HG03469 (cell line): ENCODE measurements at regions not wholly inside any gene's neighbourhood (a gene's known extent, or its start where the extent isn't known, plus 50 kb on each side); places are given as distances from the start of the nearest gene placed in this dataset.

Experiments
- ATAC-seq: cut with Tn5 transposase; IDR thresholded peaks from one replicate; pipeline ENCODE4 v1.9.1; 2021; ENCODE audit warnings: mild to moderate bottlenecking, moderate library complexity, moderate number of reproducible peaks; ENCODE audit not compliant: unreplicated experiment

DNA sequence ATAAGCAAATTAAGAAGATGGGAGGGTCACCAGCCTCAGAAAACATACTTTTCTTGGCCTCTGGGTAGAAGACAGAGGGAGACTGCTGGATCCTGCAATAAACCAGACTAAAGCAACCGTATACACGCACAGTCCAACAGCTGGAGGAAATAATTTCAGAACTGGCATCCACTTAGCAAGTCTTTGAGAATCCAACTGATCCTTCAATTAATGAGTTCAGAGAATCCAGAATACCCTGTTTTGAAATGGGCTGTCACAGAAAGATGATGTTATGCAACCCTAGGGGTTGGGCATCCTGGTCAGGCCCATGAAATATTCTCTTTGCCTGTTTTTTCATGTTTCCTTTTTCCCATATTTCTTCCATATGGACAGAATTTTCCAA, 134.0 kb upstream of the MAGI3 start:
- no peak for ATAC-seq

DNA sequence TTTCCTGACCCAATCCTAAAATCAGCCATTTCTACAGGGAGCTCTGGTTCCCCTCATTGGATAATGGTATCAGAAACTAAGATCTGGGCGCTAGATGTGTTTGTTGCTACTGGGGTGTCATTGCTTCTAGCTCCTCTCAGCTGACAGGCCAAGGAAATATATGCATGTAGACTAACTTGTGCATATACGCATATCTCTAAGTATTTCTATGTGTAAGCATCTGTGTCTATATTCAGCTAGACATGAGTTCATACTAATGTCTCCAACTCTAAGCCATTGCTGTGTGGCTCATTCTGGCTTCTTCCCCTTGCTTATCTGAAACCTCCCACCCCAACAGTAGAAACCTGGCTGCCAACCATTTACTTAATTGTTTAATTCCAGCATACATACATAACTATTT, 130.3 kb upstream of the MAGI3 start:
- ATAC-seq: no peak

DNA sequence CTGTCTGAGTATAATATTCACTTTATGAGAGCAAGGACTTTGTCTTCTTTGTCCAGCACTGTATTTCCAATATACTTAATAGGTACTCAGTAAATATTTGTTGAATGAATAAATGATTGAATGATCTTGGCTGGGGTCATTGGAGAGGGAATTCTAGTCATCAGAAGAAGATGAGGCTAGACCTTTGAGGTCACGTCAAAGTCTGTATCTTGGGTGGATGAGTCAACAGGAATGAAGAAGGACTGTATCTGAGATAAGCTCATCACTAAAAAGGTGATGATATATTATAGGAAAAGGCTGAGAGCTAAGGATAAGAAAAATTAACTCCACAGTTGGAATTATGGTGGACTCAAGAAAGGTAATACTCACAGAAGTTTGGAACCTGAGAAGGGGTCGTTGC, 125.1 kb upstream of the MAGI3 start:
- ATAC-seq: no peak

DNA sequence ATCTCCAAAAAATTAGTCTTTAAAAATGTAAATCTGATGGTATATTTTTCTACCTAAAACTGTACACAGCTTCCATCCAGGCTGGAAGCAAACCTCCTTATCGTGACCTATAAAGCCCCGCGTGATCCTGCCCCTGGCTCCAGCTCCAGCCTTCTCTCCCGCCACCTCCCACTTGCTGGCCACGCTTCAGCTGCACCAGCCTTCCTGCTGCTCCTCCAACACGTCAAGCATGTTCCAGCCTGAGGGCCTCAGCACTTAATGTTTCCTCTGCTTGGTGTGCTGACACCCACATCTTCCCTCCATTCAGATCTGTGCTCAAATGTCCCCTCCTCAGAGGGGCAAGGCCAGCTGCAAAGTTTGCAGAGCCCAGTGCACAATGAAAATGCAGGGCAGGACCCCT, 123.5 kb upstream of the MAGI3 start:
- ATAC-seq: no peak

DNA sequence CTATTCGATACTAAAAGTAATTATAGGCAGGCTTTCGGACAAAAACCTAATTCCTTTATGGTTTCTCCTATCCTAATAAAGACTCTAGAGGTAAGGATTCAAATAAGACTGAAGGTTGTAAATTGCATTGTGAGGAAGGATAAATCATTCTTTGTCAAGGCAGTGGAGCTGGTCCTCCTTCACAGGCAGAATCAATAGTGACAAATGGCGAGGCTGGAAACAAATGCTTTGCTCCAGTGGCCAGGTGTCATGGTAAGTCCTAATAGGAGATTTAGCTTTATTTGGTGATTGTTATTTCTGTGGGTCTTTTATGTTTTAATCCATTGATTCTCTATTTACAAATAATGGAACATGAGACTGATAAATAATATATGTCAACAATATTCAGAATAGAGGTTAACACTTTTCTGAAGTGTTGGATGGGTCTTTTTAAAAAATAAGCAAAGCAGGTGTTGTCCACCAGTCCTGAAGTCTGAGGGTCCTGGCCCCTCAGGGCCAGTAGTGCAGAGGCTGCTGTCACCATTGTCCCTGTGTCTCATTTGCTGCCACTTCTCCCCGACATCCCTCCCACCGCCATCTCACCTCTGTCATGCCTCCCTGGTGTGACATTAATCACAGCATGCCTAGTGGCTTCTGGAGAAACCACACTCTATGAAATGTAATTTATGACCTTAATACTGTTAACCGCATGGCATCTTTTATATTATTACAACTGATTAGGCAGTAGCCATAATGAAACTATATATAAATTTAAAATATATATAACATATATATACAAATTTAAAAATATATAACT, 120.9 kb upstream of the MAGI3 start:
- ATAC-seq: no peak

DNA sequence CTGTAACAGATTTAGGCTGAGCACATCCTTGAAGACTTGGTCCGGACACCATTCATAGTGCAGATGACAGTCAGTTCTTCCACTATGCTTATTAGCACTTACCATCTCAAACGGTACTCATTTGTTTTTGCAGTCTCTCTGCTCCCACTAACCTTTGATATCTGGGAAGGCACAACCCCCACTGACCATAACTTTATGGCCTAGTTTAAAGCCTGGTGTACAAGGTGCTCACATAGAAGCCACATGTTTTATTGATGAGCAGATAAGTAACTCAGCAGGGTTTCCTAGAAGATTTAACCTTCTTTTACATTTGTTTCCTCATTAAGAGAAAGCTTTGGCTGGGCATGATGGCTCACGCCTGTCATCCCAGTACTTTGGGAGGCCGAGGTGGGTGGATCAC, 119.3 kb upstream of the MAGI3 start:
- no peak for ATAC-seq

DNA sequence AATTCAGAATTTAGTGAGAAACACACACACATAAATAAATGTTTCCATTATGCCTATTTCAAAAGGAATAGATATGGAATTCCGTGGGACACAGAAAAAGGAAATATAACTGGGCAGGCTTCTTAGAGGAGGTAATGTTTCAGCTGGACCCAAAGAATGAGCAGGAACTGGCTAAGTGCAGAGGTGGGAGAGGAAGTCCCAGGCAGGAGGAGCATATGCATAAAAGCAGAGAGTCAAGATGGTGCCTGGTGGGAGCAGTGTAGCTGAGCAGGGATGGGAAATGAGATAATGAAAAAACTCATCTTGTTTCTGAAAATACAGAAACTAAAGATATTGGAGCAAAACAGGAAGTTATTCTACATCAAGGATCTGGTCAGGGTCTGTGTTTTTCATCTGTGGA, 115.2 kb upstream of the MAGI3 start:
- no peak for ATAC-seq

DNA sequence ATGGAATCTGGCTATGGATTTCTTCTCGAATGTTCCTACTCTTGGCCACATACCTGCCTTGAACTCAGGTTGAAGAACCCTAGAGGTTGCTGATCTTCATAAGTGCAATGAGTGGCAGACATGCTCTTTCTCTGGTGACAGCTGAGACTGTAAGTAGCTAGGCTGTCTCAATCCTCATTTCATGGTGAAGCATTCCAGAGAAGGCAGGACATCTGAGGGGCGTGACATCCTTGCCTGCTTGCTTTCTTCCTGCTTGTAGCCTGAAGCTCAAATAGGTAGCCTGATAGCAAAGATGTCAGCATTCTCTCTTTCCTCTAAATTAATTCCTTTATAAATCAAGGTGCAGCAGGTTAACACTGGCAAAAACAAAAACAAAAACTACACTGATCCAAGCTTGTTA, 114.6 kb upstream of the MAGI3 start:
- ATAC-seq: no peak

DNA sequence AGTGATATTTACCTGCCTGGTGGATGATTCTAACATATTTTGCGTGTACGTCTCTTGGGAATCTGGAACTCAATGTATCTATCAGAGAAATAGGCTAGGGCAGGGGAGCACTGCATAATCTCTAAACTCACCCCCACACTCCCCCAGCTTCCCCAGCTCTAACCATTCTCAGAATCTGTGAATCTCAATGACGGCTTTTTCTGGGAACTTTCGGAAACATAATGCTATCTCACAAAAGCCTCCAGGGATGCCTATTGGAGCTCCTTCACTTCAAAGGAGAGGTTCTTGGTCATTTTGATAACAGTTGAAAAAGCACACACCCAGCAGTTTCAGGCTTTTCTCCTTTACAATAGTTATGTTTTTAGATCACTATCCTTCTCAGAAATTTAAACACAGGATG, 113.8 kb upstream of the MAGI3 start:
- no peak for ATAC-seq

DNA sequence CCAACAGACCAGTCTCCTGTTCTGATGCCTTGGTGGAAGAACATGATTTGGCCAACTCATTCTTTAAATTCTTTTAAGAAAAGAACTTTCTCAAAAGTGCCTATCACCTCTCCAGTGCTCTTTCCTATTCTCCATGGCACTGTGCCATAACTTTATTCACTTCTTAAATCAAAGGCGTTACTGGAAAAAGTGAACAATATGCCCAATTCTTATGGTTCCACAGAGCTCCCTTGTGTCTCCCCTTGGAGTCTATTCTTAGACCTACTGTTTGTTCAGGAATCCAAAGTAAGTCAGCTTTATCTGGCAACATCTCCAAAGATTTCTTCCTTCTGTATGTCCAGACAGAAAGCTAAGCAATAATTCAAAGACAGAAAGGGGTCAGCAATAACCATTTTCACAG, 111.9 kb upstream of the MAGI3 start:
- no peak for ATAC-seq

DNA sequence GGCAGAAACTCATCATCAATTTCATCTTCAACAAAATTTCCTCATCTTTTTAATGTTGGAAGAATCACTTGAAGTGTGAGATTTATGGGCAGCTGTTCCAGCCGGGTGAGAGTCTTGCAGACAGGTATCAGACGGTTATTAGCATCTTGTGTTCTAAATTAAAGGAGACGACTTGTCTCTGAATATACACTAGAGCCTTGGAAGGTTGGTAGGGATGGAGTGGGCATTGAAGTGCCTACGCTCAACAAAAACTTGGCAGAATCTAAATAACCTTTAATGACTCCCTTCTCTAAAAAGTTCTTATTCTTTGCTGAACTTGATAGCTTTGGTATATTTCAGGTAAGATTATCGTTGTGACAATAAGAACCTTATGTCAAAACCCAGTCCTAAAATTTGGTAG, 111.5 kb upstream of the MAGI3 start:
- ATAC-seq: no peak

DNA sequence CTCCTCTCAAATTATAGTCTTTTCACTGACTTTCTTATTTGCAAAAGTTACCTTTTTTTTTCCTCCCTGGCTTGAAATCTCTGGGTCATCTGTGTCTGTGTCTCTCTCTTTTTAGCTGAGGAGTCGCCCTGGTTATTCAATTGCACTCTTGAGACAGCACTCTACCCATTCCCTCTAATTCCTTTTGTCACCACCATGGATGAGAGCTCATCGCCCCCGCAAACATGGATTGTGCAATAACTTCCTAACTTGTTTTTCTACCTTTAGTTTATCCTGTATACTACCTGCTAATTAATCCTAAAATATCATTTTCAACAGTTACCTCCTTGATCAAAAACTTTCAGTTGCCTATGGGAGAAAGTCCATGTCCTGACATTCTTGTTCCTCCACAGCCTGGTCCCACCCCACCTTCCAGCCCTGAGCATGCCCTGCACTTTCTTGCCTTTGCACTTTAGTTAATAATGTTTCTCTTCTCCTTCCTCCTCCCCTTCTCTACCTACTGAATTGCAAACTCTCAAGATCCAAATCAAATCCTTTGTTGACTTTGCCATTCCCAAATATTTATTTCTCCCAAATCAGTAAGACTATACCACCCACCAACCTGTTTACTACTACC, 110.4 kb upstream of the MAGI3 start:
- no peak for ATAC-seq

DNA sequence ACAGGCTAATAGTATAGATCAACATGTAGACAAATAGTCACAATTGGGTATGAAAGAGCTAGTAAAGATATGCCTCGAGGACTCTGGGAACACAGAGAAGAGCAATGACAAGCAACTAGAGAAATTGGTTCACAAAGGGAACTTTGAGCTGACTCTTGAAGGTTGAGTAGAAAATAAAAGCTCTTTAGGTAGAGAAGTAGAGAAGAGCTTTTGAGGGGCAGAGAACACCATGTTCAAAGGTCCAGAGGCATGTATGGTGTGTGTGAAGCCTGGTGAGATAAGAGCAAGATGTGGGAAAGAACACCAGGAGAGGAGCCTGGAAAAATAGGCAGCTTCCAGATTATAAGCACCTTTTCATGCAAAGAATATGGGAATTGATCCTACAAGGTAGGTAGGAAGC, 109.7 kb upstream of the MAGI3 start:
- ATAC-seq: no peak

DNA sequence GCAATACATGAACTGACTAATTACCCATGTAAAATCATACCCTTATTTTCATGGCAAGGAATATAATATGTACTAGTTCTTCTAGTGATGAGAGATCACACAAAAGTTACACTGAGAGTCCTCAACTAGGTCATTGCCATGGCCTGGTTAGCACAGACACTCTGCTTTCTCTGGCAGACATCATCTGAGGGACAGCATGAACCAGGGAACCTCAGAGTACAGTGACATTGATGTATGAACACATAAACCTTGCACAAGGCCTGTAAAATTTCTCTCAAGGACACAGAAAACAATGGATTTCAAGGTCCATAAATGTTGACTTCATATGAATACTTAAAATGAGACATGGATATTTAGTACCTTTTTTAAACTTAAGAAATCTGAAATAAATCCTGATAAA, 108.8 kb upstream of the MAGI3 start:
- no peak for ATAC-seq

DNA sequence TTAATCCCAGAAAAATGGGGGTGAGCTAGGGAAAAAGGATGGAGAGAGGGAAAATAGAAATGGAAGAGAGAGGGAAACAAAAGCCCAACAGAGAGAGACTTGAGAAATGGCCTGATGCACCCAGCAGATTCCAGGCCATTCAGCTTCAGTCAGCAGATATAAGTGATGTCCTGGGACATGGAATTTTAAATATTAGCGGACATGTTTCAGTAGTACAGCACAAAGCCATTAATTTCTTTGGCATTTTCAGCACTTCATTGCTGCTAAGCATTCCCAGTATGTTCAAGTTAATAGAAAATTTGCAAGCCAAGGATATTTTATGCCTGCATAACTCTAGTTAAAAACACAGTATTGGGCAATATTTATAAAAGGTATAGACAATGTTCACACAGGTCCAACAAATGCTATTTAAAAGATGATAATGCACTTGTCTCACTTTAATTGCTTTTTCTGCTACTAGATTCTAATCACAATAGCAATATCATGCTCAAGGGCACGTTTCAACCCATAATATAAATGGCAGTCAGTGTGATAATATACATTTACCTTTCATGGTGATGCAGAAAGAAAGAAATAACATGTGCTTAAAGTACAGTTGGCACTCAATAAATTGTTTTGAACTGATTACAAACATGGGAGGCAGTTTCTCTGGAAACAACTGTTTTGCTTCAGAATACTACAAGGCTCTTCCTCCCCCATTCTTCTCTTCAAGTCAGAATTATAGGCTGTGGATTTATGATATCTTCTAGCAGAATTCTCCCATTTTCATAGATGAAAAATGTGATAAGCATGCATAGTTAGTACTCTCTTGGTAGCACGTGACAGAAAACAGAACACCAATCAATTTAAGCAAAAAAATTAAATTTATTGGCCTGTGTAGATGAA, 108.1 kb upstream of the MAGI3 start:
- ATAC-seq: no peak

DNA sequence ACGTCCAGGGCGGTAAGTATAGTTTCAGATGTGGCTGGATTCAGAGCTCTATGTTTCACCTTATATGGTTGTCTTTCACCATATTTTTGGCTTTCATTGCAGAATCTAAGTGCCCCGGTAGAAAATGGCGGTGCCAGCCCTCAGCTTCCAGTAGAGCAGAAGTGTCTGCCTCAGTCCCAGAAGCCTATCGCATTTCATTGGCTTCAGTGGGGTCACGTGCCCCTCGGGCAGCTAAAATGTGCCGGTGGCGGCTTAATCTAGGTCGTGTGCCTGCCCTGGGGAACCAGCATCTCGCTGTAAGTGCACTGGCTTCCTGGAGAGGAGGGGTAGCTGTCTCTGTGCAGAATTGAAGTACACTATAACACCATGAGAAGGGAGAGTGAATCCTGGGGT, 107.4 kb upstream of the MAGI3 start:
- no peak for ATAC-seq

DNA sequence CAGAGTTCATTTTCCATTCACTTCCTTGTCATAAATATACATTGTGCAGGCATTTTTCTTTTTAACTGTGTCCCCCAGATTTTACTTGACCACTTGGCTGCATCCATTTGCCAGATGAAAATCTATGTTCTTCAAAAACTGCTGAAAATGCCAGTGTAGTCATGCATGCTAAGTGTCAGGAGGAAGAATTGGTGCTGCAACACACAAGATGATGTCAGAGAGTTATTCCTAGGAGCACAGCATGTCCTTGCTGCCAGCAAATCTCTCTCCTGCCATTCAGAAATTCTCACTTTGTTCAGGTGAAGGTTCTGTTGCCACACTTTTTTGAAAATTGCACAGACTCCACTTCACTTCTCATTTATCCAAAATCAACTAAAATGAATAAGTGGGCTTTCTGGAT, 106.4 kb upstream of the MAGI3 start:
- no peak for ATAC-seq

DNA sequence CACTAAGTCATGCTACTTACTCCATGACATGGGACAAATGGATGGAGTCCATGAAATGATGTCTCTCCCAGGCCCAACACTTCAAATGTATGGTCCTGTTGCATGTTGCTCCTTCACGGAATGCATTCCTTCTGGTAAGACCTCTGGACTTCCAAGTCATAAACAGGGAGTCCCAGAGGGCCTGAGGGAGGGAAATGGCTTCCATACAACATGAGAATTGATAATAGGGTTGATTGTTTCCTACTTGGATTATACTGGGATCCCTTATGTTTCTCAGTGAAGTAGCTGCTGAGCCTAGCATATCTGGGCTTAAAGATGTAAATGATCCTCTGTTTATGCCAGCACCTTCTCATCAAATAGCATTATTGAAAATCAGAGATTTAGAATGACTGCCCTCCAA, 104.2 kb upstream of the MAGI3 start:
- no peak for ATAC-seq

DNA sequence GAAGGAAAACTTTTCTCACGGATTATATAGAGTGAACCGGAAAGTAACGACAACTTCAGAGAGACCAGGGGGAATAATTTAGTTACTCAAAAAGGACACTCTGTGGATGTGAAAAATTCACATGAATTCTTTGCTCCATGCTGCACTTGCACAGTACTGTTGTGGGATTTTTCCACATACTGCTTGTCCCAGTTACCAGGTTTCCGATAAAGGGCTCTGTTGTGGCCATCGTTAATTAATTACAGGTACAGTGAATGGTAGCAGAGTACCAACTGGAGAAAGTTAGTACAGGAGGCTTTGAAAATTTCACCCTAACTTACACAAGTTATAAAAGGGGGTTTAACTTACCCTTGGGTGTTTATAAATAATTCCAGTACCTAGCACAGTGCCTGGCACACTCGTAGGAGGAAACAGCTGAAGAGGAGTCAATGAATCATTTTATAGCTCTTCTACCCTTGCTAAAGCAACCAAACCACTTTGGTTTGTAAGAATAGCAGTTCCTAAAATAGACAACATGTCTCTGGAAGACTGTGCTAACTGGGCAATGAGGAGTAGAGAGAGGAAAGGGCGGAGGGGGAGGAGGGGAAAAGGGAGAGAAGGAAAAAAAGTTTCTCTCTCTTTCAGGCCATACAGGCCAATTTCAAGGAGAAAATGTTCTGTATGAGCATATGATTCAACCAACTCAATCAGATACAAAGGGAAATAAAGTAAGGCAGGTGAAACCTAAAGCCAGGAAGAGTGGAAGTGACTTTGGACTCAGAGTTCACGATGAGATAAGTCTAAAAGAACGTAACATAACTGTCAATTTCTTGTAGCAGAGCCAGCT, 98.3 kb upstream of the MAGI3 start:
- no peak for ATAC-seq

DNA sequence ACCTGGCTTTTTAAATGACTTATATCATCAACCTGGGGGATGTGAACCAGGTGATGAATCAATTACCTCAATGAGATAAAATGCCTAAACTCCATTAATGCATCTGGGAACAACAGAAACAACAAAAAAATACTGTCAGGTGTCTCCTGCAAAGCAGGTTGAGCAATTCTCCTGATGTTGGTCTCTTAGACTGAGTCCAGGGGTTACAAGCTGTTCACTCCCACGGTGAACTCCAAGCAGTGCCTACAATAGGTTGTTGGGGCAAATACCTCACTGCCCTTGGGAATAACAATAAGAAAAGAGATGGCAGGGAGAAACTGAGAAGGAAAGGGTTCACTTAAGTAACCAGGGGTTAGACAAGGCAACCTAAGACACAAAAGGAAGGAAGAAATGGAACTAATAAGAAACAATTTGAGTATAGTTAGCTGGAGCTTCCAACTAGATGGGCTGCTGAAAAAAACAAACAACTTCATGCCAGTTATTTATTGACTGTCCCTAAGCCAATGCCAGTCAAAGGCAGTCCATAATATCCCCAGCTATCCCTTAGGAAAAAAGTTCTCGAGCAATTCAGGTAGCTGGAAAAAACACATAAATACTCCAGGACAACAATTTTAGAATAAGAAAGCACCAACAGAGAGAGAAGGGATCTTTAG, 97.6 kb upstream of the MAGI3 start:
- no peak for ATAC-seq

DNA sequence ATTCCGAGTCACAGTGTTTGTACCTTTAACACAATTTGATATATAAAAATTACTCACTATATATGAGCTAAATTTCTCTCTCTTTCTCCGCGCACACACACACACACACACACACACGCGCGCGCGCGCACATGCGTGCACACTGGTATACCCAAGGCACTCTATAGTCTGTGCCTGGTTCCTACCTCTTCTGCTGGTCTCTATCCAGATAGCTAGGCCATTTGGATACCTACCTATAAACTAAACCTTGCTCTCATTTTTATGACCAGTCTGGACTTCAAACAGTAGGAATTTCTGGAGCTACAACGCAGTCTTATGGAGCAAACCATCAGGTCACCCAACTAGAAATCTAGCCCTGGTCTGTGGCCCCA, 97.1 kb upstream of the MAGI3 start:
- ATAC-seq: no peak
